Erythroblast (primary cell): ENCODE measurements at regions not wholly inside any gene's neighbourhood (a gene's known extent, or its start where the extent isn't known, plus 50 kb on each side); places are given as distances from the start of the nearest gene placed in this dataset.

Experiments
- DNase-seq, 2 experiments: peaks; one replicate each; lab custom pipeline; 2025; lab: John Stamatoyannopoulos, UW
- GATA1 ChIP-seq: IDR thresholded peaks from 2 replicates; pipeline ENCODE4 v1.6.1; 2011; ENCODE audit warnings: low read depth, mild to moderate bottlenecking, control low read depth, low read length, moderate library complexity
- POLR2A ChIP-seq: IDR thresholded peaks from 2 replicates; pipeline ENCODE4 v1.6.1; 2011; ENCODE audit warnings: mild to moderate bottlenecking, low read length

DNA sequence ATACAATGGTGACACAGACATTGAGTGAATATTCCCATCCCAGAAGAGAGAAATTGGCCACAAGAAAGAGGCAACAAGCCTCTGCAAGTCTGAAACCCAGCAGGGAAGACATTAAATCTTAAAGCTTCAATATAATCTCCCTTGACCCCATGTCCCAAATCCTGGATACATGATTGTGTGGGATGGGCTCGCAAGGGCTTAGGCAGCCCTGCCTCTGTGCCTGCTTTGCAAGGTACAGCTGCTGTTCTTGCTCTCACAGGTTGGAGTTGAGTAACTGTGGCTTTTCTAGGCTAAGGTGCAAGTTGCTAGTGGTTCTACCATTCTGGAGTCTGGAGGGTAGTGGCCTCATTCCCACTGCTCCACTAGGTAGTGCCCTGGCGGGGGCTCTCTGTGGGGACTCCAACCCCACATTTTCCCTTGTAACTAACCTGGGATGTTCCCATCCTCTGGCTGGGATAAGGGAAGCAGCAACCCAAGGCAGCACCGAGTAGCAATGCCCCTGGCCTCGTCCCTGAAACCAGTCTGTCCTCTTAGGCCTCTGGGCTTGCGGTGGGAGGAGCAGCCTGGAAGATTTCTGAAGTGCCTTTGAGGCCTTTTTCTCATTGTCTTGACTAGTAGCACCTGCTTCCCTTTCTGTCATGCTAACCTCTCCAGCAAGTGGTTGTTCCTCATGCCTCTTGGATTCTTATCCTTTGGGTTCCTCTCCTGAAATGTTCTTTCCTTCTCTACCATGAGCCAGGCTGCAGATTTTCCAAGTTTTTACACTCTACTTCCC is 90.0 kb downstream of the FAM174B start:
- TF ChIP-seq GATA1, result no peak
- no peak for DNase-seq

DNA sequence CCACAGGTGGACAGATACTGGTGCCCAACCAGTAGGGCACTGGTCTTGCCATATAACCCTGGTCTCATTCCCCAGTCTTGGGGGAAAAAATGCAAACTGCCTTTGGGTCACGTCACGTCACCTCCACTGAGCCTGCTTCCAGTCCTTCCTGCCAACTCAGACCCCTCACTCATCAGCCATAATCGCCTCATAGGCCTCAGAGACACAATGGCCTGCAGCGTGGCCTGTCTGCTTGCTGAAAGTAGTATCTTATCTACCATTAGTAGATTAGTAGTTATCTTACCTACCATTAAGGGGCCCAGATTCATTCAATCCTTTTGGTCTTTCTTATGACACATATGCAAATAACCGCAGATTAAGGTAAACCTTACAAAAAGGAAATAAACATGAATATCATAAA is 93.8 kb downstream of the FAM174B start:
- DNase-seq, result no peak
- TF ChIP-seq POLR2A (no peak), GATA1 (no peak)

DNA sequence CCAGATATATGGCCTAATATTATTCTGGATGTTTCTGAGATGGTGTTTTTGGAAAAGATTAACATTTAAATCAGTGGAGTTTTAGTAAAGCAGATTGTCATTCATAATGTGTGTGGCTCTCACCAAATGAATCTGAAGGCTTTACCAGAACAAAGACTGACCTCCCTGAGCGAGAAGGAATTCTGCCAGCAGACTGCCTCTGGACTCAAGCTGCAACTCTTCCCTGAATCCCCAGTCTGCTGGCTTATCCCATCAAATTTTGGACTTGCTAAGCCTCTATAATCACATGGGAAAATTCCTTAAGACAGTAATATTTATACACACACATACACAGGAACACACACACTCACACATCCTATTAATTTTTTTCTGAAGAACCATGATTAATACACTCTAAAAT is 102.3 kb downstream of the FAM174B start:
- TF ChIP-seq GATA1 (no peak), POLR2A (no peak)
- no peak for DNase-seq

DNA sequence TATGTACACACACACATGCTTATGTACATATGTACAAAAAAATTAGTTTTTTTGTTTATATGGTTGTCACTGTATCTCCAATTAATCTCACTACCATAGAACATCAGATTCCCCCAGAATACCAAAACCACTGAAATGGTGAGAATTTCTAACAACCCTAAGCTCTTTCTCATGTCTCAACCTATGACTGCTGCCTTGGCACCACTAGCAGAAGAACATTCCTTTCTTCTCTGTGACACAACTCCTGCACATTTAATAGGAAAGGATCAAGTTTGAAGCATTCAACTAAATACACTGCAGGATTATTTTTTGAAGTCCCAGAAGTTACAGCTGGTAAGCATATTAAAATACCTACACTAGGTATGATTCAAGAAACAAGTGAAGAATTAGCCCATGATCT is 109.6 kb downstream of the FAM174B start:
- TF ChIP-seq GATA1, result no peak
- no peak for TF ChIP-seq POLR2A
- DNase-seq, result no peak

DNA sequence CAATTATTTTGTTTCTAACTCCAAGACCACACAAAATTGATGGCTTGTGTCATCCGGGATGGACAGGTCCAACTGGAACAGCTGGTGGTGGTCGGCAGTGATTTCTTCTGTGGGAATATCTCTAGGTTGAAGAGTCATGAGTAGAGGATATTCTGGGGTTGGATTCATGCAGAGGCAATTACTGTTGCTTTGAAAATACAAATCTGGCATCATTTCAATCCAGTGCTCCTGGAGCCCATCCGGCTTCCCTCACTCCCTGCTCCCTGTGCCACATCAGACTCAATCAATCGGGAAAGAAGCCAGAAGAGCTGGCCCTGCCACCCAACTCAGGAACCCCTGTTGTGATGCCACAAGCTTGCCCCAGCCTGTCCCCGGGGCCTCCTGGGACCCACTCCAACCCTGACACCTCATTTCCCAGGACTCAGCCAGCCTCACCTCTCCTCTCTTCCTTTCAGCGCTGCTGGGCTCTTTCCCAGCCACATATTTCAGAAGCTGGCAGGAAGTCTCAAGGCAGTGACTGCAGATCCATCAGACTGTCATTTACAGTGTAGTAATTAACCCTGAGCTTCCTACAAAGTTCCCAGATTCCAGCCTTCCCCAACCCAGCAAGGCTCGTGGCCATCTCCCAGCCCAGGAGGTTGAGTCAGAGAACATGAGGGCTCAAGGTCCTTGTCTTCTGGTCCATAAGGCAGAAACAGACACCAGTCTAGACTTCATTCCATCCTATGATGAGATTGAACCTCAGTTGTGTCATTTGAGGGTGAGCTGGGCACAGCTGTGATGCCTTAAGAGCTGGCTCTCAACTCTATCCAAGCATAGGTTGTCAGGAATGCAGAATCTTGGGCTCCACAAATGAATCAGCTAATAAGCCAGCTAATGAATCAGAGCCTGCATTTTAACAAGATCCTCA is 114.0 kb downstream of the FAM174B start:
- no peak for TF ChIP-seq GATA1
- TF ChIP-seq POLR2A, result no peak
- DNase-seq, result no peak

DNA sequence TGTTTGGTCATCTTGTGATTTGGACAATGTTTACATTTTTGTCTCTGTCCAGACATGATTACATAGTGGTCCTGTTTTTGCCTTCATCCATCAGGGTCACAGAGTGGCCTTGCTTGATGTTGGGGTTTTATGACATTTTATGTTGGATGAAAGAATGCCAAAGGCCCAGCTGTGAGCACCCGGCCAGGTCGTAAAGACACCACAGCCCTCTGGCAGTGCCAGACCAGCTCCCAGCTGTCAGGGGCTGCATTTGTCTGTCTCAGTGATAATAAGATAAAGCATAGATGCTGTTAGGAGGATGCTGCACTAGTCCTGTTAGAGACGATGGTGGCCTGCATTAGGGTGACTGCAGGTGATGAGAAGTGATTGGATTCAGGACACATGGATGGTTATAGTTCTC is 117.5 kb downstream of the FAM174B start:
- TF ChIP-seq POLR2A (no peak), GATA1 (no peak)
- no peak for DNase-seq

DNA sequence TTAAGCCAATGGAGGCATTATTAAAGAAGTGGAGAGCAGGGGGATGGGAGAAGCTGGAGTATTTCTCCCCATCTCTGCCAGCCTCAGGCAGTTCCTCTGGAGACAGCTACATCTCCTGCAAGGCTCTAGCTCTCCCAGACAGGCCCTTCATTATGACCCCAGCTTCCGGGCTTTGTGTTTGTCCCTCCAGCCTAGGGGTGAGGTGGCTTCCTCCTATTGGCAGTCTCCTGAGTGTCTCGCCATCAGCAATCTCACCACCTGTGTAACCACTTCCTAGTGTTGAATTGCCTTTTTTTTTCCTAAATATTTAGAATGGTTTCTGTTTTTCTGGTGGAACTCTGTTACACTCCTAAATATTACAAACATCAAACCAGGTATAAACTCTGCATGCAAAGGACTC is 122.3 kb downstream of the FAM174B start:
- DNase-seq, result no peak
- no peak for TF ChIP-seq POLR2A
- TF ChIP-seq GATA1, result no peak

DNA sequence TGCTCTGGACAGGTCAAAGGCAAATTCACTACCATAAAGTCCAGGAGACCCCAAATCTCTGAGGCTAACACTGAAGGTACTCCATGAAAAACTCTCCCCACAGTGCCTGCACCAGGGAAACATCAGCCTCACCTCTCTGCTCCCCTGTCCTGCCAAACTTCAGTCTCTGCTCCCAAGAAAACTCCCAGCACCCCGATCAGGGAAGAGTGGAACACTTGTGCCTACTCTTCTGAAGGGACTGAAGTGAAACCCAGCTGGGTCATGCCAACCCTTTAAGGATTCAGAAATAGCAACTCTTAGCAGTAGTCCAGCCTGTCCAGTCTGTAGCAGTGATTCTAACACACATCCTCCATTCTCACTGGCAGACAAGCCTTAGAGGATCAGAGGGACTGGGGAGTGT is 124.2 kb downstream of the FAM174B start:
- TF ChIP-seq POLR2A (no peak), GATA1 (no peak)
- DNase-seq, result no peak

DNA sequence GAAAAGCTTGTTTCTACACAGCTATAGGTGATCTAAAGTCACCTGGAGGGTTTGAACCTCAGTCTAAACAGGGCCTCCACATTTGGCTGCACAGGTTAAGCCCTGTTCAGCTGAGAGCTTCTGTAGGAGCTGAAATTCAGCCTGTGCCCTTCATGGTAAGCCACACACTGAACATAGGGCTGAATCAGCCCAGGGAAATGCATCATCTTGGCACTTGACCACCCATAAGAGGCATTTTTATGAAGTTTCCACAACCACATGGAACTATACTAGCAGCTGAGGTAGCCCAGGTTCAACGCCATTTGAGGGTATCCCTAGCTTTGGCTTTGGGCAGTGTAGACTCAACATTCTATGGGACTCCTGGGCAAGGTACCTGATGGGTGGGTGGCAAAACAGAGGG is 126.8 kb downstream of the FAM174B start:
- DNase-seq, result no peak
- TF ChIP-seq GATA1 (no peak), POLR2A (no peak)

DNA sequence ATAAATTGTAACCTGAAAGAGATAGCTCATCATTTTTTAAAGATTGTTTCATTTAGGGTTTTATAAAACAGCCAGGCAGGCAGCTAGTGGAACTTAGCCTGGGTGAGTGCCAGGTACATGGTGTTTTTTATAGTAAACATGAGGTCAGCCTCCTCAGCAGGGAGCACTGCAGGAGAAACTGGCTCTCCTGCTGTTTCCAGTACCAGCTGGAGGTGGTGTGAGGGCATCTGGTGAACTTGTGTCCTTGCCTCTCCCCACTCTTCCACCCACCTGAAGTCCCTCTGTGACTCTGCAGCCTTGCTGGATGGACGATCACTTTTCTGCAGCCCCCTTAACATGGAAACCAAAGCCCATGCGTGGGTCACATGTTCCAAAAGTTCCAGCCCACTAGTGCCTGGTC is 128.4 kb downstream of the FAM174B start:
- no peak for TF ChIP-seq GATA1
- TF ChIP-seq POLR2A, result no peak
- no peak for DNase-seq

DNA sequence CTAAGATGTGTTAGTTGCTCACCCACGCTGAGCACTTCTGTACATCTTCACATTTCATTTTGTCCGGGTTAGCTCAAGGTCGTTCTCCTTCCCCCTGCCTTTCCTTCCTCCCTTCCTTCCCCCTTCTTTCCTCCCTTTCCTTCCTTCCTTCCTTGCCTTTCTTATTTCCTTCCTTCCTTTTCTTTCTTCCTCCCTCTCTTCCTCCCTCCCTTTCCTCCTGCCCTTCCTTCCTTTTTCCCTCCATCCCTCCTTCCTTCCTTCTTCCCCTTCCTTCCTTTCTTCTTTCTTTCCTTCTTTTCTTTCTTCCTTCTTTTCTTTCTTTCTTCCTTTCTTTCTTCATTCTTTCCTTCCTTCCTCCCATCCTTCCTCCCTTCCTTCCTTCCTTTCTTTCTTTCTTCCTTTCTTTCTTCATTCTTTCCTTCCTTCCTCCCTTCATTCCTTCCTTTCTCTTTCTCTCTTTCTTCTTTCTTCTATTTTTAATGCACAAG is 129.8 kb downstream of the FAM174B start:
- DNase-seq, result no peak
- TF ChIP-seq POLR2A (no peak), GATA1 (no peak)

DNA sequence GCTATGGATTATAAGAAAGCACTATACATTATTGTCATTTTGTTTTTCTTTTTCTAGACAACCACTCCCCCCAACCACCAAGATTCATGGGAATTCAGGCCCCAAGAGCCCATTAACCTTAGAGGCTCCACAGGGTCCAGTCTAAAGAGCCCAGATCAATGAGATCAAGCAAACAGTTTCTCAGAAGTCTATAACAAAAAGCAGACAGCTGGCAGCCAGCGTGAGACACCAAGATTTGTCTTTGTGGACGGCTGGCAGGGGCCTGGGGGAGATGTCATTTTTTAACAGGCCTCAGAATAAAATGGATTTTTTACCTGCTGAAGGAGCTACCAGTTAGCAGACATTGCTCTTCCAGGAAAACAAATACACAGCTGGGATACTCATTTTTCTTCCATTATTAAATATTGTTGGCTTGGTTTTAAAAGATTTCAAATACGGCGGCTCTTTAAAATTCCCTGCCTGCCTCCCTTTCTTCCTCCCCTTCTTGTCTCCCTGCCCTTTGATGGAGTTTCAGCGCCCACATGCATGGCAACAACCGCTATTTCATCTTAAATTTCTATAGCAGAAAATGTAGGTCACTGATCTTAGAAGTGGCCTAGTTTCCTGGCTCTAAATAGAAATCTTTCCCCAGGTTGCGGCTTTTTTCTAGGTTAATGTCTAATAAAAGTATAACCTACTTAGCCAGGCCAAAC is 130.6 kb downstream of the FAM174B start:
- TF ChIP-seq GATA1 (no peak), POLR2A (no peak)
- DNase-seq, result no peak

DNA sequence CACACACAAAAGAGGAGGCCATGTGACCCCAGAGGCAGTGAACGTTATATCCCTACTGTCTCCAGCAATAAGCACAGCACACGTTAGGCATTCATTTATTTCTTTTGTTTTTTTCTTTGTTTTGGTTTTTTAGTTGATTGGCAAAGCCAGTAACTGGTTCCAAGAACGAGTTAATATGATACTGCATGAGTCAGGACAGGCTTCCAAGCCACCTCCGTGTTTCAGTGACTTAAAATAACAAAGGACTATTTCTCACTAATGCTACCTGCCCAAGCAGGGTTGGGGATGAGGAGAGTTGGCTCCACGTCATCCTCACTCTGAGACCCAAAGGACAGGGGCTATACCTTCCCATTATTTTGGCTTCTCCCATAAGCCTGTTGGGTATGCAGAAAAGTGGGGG is 130.5 kb downstream of the ST8SIA2 start:
- DNase-seq, result no peak
- TF ChIP-seq POLR2A (no peak), GATA1 (no peak)
